ENCODE measurements at regions not wholly inside any gene's neighbourhood (a gene's known extent, or its start where the extent isn't known, plus 50 kb on each side); places are given as distances from the start of the nearest gene placed in this dataset.

DNA sequence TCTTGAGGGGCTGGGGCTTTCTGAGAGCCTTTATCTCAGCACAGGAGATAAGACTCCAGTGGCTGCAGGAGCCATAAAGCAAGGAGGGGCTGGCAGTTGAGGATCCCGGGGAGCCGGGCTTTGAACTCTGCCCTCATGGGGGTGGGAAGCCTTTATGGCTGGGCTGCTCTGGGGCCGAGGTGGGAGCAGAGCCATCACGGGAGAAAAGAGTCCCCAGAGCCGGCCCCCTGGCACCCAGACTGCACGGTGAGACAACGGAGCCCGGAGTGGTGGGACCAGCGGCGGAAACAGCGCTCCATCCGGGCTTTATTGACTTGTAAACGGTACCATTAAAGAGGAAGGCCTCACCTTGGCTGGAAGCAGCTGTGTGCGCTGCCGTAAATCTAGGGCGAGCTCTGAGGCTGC lies 162.6 kb downstream of the MYCN start:
- no peak overlapping the region for H3K4me3 ChIP-seq
- TF ChIP-seq CTCF (IDR thresholded peaks at IDR 0.05) (no peak), POLR2A (IDR thresholded peaks at IDR 0.05) (no peak), POLR2AphosphoS5 (IDR thresholded peaks at IDR 0.05; ENCODE audit: insufficient read depth in 1 of 2, low read depth in 1 of 2) (no peak)
- no peak for DNase-seq (ENCODE audit: extremely low spot score in 2 of 2)
- no peaks in the 10 kb centered on the region for H3K27me3 ChIP-seq
- H3K36me3 ChIP-seq: no peaks in the 10 kb centered on the region
- H3K4me1 ChIP-seq: peaks cover 10% of the 10 kb centered on the region
- no peak overlapping the region for H3K27ac ChIP-seq
- intact Hi-C loops (cut with DNase I): no loop called here
- H3K9me3 ChIP-seq: no peaks in the 10 kb centered on the region

DNA sequence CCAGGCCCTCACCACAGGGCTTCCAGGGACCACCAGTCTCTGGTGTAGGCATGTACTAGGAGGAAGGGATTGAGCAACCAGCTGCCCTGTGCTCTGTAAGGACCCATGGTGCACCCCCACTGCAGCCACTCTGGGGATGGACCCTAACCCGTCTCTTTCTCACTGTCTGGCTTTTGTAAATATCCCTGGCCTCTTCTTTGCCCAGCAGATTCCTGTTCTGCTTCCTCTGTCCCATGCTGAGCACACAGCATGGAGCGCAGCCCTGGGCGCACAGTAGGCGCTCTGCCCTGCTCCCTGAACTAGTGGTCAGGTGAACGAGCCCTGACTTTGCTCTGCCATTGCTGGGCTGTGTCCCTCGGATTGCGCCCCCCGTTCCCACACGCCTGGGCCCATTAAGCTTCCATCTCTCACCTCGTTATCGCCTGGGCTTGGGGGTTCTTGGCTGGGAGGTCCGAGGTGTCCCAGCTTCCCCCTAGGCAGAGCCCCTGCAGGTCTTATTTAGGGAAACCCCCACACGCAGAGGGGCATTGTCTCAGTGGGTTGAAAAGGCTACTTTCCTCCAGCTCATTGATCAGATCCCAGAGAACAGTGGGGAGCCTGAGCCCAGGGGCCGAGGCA lies 162.1 kb downstream of the MYCN start:
- H3K9me3 ChIP-seq: no peaks in the 10 kb centered on the region
- no peak overlapping the region for H3K4me3 ChIP-seq
- peaks cover 10% of the 10 kb centered on the region for H3K4me1 ChIP-seq
- no peak overlapping the region for H3K27ac ChIP-seq
- H3K36me3 ChIP-seq: no peaks in the 10 kb centered on the region
- TF ChIP-seq POLR2AphosphoS5 (IDR thresholded peaks at IDR 0.05; ENCODE audit: insufficient read depth in 1 of 2, low read depth in 1 of 2) (no peak), CTCF (IDR thresholded peaks at IDR 0.05) (no peak), POLR2A (IDR thresholded peaks at IDR 0.05) (no peak)
- H3K27me3 ChIP-seq: no peaks in the 10 kb centered on the region
- DNase-seq (ENCODE audit: extremely low spot score in 2 of 2): no peak
- intact Hi-C loops (cut with DNase I): no loop called here

DNA sequence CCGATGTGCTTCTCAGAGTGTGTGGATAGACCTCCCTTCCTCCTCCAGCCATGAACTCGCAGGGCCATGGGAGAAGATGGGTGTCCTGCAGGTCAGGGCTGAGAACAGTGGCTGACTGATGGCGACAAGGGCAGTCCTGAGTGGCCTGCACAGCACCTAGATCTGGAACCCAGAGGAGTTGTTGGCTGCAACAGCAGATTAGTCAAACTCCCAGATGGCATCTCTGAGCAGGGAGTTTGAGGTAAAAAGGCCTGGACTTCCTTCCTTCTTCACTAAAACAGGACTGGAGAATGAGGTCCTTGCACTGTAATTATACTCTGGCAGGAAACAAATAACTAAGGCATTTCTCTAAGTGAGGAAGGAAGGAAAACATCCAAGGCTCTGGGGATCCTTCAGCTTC lies 160.8 kb downstream of the MYCN start:
- intact Hi-C loops (cut with DNase I): no loop called here
- H3K4me1 ChIP-seq: peaks cover 10% of the 10 kb centered on the region
- H3K36me3 ChIP-seq: no peaks in the 10 kb centered on the region
- TF ChIP-seq POLR2A (IDR thresholded peaks at IDR 0.05): no peak
- no peak for TF ChIP-seq CTCF (IDR thresholded peaks at IDR 0.05)
- no peak for TF ChIP-seq POLR2AphosphoS5 (IDR thresholded peaks at IDR 0.05; ENCODE audit: insufficient read depth in 1 of 2, low read depth in 1 of 2)
- H3K9me3 ChIP-seq: no peaks in the 10 kb centered on the region
- no peak overlapping the region for H3K4me3 ChIP-seq
- no peak for DNase-seq (ENCODE audit: extremely low spot score in 2 of 2)
- H3K27ac ChIP-seq: no peak overlapping the region
- no peaks in the 10 kb centered on the region for H3K27me3 ChIP-seq

GRCh38 chr2:16100006-16100405 lies 159.7 kb downstream of the MYCN start:
- TF ChIP-seq POLR2AphosphoS5 (IDR thresholded peaks at IDR 0.05; ENCODE audit: insufficient read depth in 1 of 2, low read depth in 1 of 2) (no peak), CTCF (IDR thresholded peaks at IDR 0.05) (no peak), POLR2A (IDR thresholded peaks at IDR 0.05) (no peak)
- no peak for DNase-seq (ENCODE audit: extremely low spot score in 2 of 2)
- H3K36me3 ChIP-seq: no peaks in the 10 kb centered on the region

GRCh38 chr2:16099326-16099725 lies 159.0 kb downstream of the MYCN start:
- Histone ChIP-seq H3K27me3 (no peaks in the 10 kb centered on the region), H3K4me1 (no peaks in the 10 kb centered on the region), H3K4me3 (no peak overlapping the region), H3K9me3 (no peaks in the 10 kb centered on the region), H3K36me3 (no peaks in the 10 kb centered on the region), H3K27ac (no peak overlapping the region)
- no peak for DNase-seq (ENCODE audit: extremely low spot score in 2 of 2)
- TF ChIP-seq POLR2A (IDR thresholded peaks at IDR 0.05) (no peak), CTCF (IDR thresholded peaks at IDR 0.05) (no peak), POLR2AphosphoS5 (IDR thresholded peaks at IDR 0.05; ENCODE audit: insufficient read depth in 1 of 2, low read depth in 1 of 2) (no peak)
- intact Hi-C loops (cut with DNase I): no loop called here

More at GRCh38 chr2:16100006-16100405, 159.7 kb downstream of the MYCN start:
- Histone ChIP-seq H3K27ac (no peak overlapping the region), H3K27me3 (no peaks in the 10 kb centered on the region), H3K9me3 (no peaks in the 10 kb centered on the region), H3K4me3 (no peak overlapping the region), H3K4me1 (peaks cover 3% of the 10 kb centered on the region)
- intact Hi-C loops (cut with DNase I): no loop called here
